ENCODE measurements at regions not wholly inside any gene's neighbourhood (a gene's known extent, or its start where the extent isn't known, plus 50 kb on each side); places are given as distances from the start of the nearest gene placed in this dataset.

GRCh38 chr13:90564096-90564495 lies 783.4 kb upstream of the MIR17HG start:
- Histone ChIP-seq H3K36me3 (ENCODE audit: insufficient read depth, insufficient read length, low read length) (no peaks in the 10 kb centered on the region), H3K9ac (ENCODE audit: insufficient read length, low read depth) (no peak overlapping the region), H3K27me3 (ENCODE audit: insufficient read depth, insufficient read length) (no peaks in the 10 kb centered on the region), H3K4me3 (ENCODE audit: insufficient read length, low read depth) (no peak overlapping the region), H3K4me1 (ENCODE audit: insufficient read depth, insufficient read length) (no peaks in the 10 kb centered on the region), H3K9me3 (ENCODE audit: insufficient read depth, low read length) (no peaks in the 10 kb centered on the region)
- DNase-seq (ENCODE audit: low read depth, low spot score): no peak
- TF ChIP-seq YY1 (IDR thresholded peaks at IDR 0.05; ENCODE audit: insufficient read depth, insufficient read length) (no peak), SUZ12 (IDR thresholded peaks at IDR 0.05; ENCODE audit: extremely low read depth, insufficient read depth, insufficient read length) (no peak)

- no peak for TF ChIP-seq ZNF274 (IDR thresholded peaks at IDR 0.05; ENCODE audit: low read depth, low read length)
- no peak for TF ChIP-seq YY1 (IDR thresholded peaks at IDR 0.05; ENCODE audit: insufficient read depth, insufficient read length)
- TF ChIP-seq SUZ12 (IDR thresholded peaks at IDR 0.05; ENCODE audit: extremely low read depth, insufficient read depth, insufficient read length): no peak
- Histone ChIP-seq H3K4me1 (ENCODE audit: insufficient read depth, insufficient read length) (no peaks in the 10 kb centered on the region), H3K9me3 (ENCODE audit: insufficient read depth, low read length) (no peaks in the 10 kb centered on the region), H3K27me3 (ENCODE audit: insufficient read depth, insufficient read length) (no peaks in the 10 kb centered on the region), H3K4me3 (ENCODE audit: insufficient read length, low read depth) (no peak overlapping the region), H3K9ac (ENCODE audit: insufficient read length, low read depth) (no peak overlapping the region), H3K36me3 (ENCODE audit: insufficient read depth, insufficient read length, low read length) (no peaks in the 10 kb centered on the region)
- DNase-seq (ENCODE audit: low read depth, low spot score): no peak
Measured at GRCh38 chr13:90564566-90564965, 782.9 kb upstream of the MIR17HG start.

- H3K9me3 ChIP-seq (ENCODE audit: insufficient read depth, low read length): no peaks in the 10 kb centered on the region
Measured at GRCh38 chr13:90565985-90566713, 781.3 kb upstream of the MIR17HG start.

GRCh38 chr13:90568165-90568564 lies 779.3 kb upstream of the MIR17HG start:
- Histone ChIP-seq H3K9ac (ENCODE audit: insufficient read length, low read depth) (no peak overlapping the region), H3K36me3 (ENCODE audit: insufficient read depth, insufficient read length, low read length) (no peaks in the 10 kb centered on the region), H3K27me3 (ENCODE audit: insufficient read depth, insufficient read length) (no peaks in the 10 kb centered on the region), H3K4me3 (ENCODE audit: insufficient read length, low read depth) (no peak overlapping the region), H3K9me3 (ENCODE audit: insufficient read depth, low read length) (no peaks in the 10 kb centered on the region), H3K4me1 (ENCODE audit: insufficient read depth, insufficient read length) (no peaks in the 10 kb centered on the region)
- TF ChIP-seq YY1 (IDR thresholded peaks at IDR 0.05; ENCODE audit: insufficient read depth, insufficient read length) (no peak), SUZ12 (IDR thresholded peaks at IDR 0.05; ENCODE audit: extremely low read depth, insufficient read depth, insufficient read length) (no peak), ZNF274 (IDR thresholded peaks at IDR 0.05; ENCODE audit: low read depth, low read length) (no peak)
- no peak for DNase-seq (ENCODE audit: low read depth, low spot score)

More at GRCh38 chr13:90565985-90566713, 781.3 kb upstream of the MIR17HG start:
- no peak overlapping the region for H3K4me3 ChIP-seq (ENCODE audit: insufficient read length, low read depth)
- no peak for DNase-seq (ENCODE audit: low read depth, low spot score)
- no peak overlapping the region for H3K9ac ChIP-seq (ENCODE audit: insufficient read length, low read depth)
- no peaks in the 10 kb centered on the region for H3K36me3 ChIP-seq (ENCODE audit: insufficient read depth, insufficient read length, low read length)
- no peak for TF ChIP-seq YY1 (IDR thresholded peaks at IDR 0.05; ENCODE audit: insufficient read depth, insufficient read length)
- no peak for TF ChIP-seq SUZ12 (IDR thresholded peaks at IDR 0.05; ENCODE audit: extremely low read depth, insufficient read depth, insufficient read length)
- no peak for TF ChIP-seq ZNF274 (IDR thresholded peaks at IDR 0.05; ENCODE audit: low read depth, low read length)
- no peaks in the 10 kb centered on the region for H3K27me3 ChIP-seq (ENCODE audit: insufficient read depth, insufficient read length)
- no peaks in the 10 kb centered on the region for H3K4me1 ChIP-seq (ENCODE audit: insufficient read depth, insufficient read length)

- no peak for DNase-seq (ENCODE audit: low read depth, low spot score)
- Histone ChIP-seq H3K4me3 (ENCODE audit: insufficient read length, low read depth) (no peak overlapping the region), H3K9me3 (ENCODE audit: insufficient read depth, low read length) (no peaks in the 10 kb centered on the region), H3K27me3 (ENCODE audit: insufficient read depth, insufficient read length) (no peaks in the 10 kb centered on the region), H3K9ac (ENCODE audit: insufficient read length, low read depth) (no peak overlapping the region), H3K36me3 (ENCODE audit: insufficient read depth, insufficient read length, low read length) (no peaks in the 10 kb centered on the region), H3K4me1 (ENCODE audit: insufficient read depth, insufficient read length) (no peaks in the 10 kb centered on the region)
- TF ChIP-seq ZNF274 (IDR thresholded peaks at IDR 0.05; ENCODE audit: low read depth, low read length): no peak
- no peak for TF ChIP-seq YY1 (IDR thresholded peaks at IDR 0.05; ENCODE audit: insufficient read depth, insufficient read length)
- TF ChIP-seq SUZ12 (IDR thresholded peaks at IDR 0.05; ENCODE audit: extremely low read depth, insufficient read depth, insufficient read length): no peak
Measured at GRCh38 chr13:90576067-90576466, 771.4 kb upstream of the MIR17HG start.

- Histone ChIP-seq H3K4me1 (ENCODE audit: insufficient read depth, insufficient read length) (no peaks in the 10 kb centered on the region), H3K9ac (ENCODE audit: insufficient read length, low read depth) (no peak overlapping the region), H3K9me3 (ENCODE audit: insufficient read depth, low read length) (no peaks in the 10 kb centered on the region), H3K36me3 (ENCODE audit: insufficient read depth, insufficient read length, low read length) (no peaks in the 10 kb centered on the region), H3K4me3 (ENCODE audit: insufficient read length, low read depth) (no peak overlapping the region), H3K27me3 (ENCODE audit: insufficient read depth, insufficient read length) (no peaks in the 10 kb centered on the region)
- no peak for TF ChIP-seq YY1 (IDR thresholded peaks at IDR 0.05; ENCODE audit: insufficient read depth, insufficient read length)
- TF ChIP-seq SUZ12 (IDR thresholded peaks at IDR 0.05; ENCODE audit: extremely low read depth, insufficient read depth, insufficient read length): no peak
- no peak for TF ChIP-seq ZNF274 (IDR thresholded peaks at IDR 0.05; ENCODE audit: low read depth, low read length)
- DNase-seq (ENCODE audit: low read depth, low spot score): no peak
Measured at GRCh38 chr13:90577726-90578125, 769.8 kb upstream of the MIR17HG start.

GRCh38 chr13:90585392-90585791 lies 762.1 kb upstream of the MIR17HG start:
- TF ChIP-seq YY1 (IDR thresholded peaks at IDR 0.05; ENCODE audit: insufficient read depth, insufficient read length) (no peak), ZNF274 (IDR thresholded peaks at IDR 0.05; ENCODE audit: low read depth, low read length) (no peak), SUZ12 (IDR thresholded peaks at IDR 0.05; ENCODE audit: extremely low read depth, insufficient read depth, insufficient read length) (no peak)
- Histone ChIP-seq H3K36me3 (ENCODE audit: insufficient read depth, insufficient read length, low read length) (no peaks in the 10 kb centered on the region), H3K4me3 (ENCODE audit: insufficient read length, low read depth) (no peak overlapping the region), H3K4me1 (ENCODE audit: insufficient read depth, insufficient read length) (no peaks in the 10 kb centered on the region), H3K9ac (ENCODE audit: insufficient read length, low read depth) (no peak overlapping the region), H3K9me3 (ENCODE audit: insufficient read depth, low read length) (no peaks in the 10 kb centered on the region), H3K27me3 (ENCODE audit: insufficient read depth, insufficient read length) (no peaks in the 10 kb centered on the region)
- no peak for DNase-seq (ENCODE audit: low read depth, low spot score)
